Stomach (tissue), 4 donors: ENCODE measurements at regions not wholly inside any gene's neighbourhood (a gene's known extent, or its start where the extent isn't known, plus 50 kb on each side); places are given as distances from the start of the nearest gene placed in this dataset.

Source experiments
- CTCF ChIP-seq, 7 experiments: fragments of 450-650 bp in 4 of 7; fragments of 200-600 bp in 3 of 7; sonication (generic) in 3 of 7; IDR thresholded peaks; one replicate each; pipeline ENCODE4 v1.5.1; 2016 to 2019; ENCODE audit warnings: antibody characterized with exemption in 7 of 7, control low read depth in 2 of 7, mild to moderate bottlenecking in 1 of 7
- POLR2A ChIP-seq, 4 donors: fragments of 450-650 bp; IDR thresholded peaks; one replicate each; pipeline ENCODE4 v1.6.1; 2016; ENCODE audit warnings: antibody characterized with exemption in 4 of 4, control low read depth in 2 of 4, mild to moderate bottlenecking in 1 of 4, moderate library complexity in 1 of 4

GRCh38 chr2:35174845-35175244, 1180.7 kb upstream of the CRIM1 start:
- TF ChIP-seq CTCF (IDR thresholded peaks at IDR 0.05) (no peak), POLR2A (IDR thresholded peaks at IDR 0.05) (no peak)
